ENCODE measurements at regions not wholly inside any gene's neighbourhood (a gene's known extent, or its start where the extent isn't known, plus 50 kb on each side); places are given as distances from the start of the nearest gene placed in this dataset.

GRCh38 chr17:77872199-77872598 lies 86.3 kb upstream of the TNRC6C start:
- no peak for DNase-seq (ENCODE audit: low spot score)

- peak; percentile 75 for DNase-seq (ENCODE audit: low spot score)
These were observed 85.6 kb upstream of the TNRC6C start for GRCh38 chr17:77872714-77873499.

GRCh38 chr17:77873500-77874302 lies 84.8 kb upstream of the TNRC6C start:
- peak; percentile 66 for DNase-seq (ENCODE audit: low spot score)

- no peak for DNase-seq (ENCODE audit: low spot score)
These were observed 84.0 kb upstream of the TNRC6C start for GRCh38 chr17:77874303-77875050.

GRCh38 chr17:77875051-77875780 lies 83.3 kb upstream of the TNRC6C start:
- DNase-seq (ENCODE audit: low spot score) = no peak

- DNase-seq (ENCODE audit: low spot score) = no peak
These were observed 82.5 kb upstream of the TNRC6C start for GRCh38 chr17:77875881-77876509.

GRCh38 chr17:77877036-77877435 lies 81.5 kb upstream of the TNRC6C start:
- no peak for DNase-seq (ENCODE audit: low spot score)

GRCh38 chr17:77877646-77878355 lies 80.7 kb upstream of the TNRC6C start:
- no peak for DNase-seq (ENCODE audit: low spot score)

- no peak for DNase-seq (ENCODE audit: low spot score)
These were observed 79.1 kb upstream of the TNRC6C start for GRCh38 chr17:77879226-77879895.

- DNase-seq (ENCODE audit: low spot score) = no peak
These were observed 78.6 kb upstream of the TNRC6C start for GRCh38 chr17:77879896-77880280.

GRCh38 chr17:77880711-77881450 lies 77.6 kb upstream of the TNRC6C start:
- DNase-seq (ENCODE audit: low spot score) = no peak

GRCh38 chr17:77881545-77881944 lies 77.0 kb upstream of the TNRC6C start:
- DNase-seq (ENCODE audit: low spot score) = no peak

GRCh38 chr17:77882040-77882439 lies 76.5 kb upstream of the TNRC6C start:
- DNase-seq (ENCODE audit: low spot score) = no peak

- DNase-seq (ENCODE audit: low spot score) = no peak
These were observed 75.9 kb upstream of the TNRC6C start for GRCh38 chr17:77882481-77883212.

- no peak for DNase-seq (ENCODE audit: low spot score)
These were observed 75.3 kb upstream of the TNRC6C start for GRCh38 chr17:77883213-77883650.

GRCh38 chr17:77884019-77884418 lies 74.5 kb upstream of the TNRC6C start:
- no peak for DNase-seq (ENCODE audit: low spot score)

- DNase-seq (ENCODE audit: low spot score) = no peak
These were observed 73.4 kb upstream of the TNRC6C start for GRCh38 chr17:77884967-77885641.
